ENCODE measurements at regions not wholly inside any gene's neighbourhood (a gene's known extent, or its start where the extent isn't known, plus 50 kb on each side); places are given as distances from the start of the nearest gene placed in this dataset.

DNA sequence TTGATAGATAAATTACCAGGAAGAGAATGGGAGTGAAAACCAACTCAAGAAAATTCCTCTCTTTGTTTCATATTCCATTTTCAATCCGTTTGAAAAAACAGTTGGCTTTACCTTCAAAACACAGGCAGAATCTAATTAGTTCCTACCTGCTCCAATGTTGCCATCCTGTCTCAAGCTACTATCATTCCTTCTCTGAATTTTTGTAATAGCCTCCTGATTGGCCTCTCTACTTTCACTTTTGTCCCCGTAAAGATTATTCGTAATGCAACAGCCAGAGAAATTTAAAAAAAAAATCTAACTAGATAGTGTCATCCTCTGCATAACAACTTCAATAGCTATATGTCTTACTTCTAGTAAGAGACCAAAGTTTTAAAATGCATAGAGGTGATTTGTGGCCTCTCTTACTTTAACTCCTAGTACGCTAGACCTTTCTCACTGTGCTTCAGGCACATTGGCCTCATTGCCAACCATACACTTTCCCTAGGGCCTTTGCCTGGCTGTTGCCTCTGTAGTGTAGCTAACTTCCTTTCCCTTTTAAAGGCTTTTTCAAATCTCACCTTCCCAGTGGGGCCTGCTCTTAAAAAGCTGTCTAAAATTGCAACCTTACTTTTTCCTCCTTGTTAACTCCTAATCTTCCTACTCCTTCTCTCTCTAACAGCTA is 311.3 kb upstream of the GRIN3A start:
- Mint-ChIP-seq H3K36me3 (no peaks in the 10 kb centered on the region), H3K9me3 (peaks cover 0 to 4% (median 3%) of the 10 kb centered on the region in 3 donors), H3K27me3 (no peaks in the 10 kb centered on the region), H3K4me3 (peak overlapping the region; percentile 27 to 55 (median 41)), H3K27ac (peak overlapping the region; percentile 85 to 88), H3K4me1 (peaks cover 0 to 44% (median 11%) of the 10 kb centered on the region in 3 donors)
- DNase-seq (no peak), ATAC-seq (replicated peaks in 1 of 4) (no peak)
- POLR2A ChIA-PET, result no interaction called here
- no peaks in the 10 kb centered on the region for H3K9me3 ChIP-seq
- H3K36me3 ChIP-seq (ENCODE audit: control insufficient read depth in 2 of 2, extremely low read depth in 1 of 2, insufficient read depth in 1 of 2, low read length in 1 of 2), result no peaks in the 10 kb centered on the region
- CTCF ChIA-PET, result interaction anchor here in 1 of 2 donors (0.6 kb wide), 1 partner anchor 9 kb away, joined by 4 read pairs; no protein-coding TSS in a partner anchor
- WGBS (ENCODE audit: insufficient coverage), result no CpG with 5 or more reads among the region's 4 CpGs
- H3K27me3 ChIP-seq (replicated peaks in 1 of 2; ENCODE audit: control insufficient read depth in 2 of 2, extremely low read depth in 1 of 2, insufficient read depth in 2 of 2, low read length in 1 of 2), result no peaks in the 10 kb centered on the region
- H3K27ac ChIP-seq (ENCODE audit: low read length), result no peak overlapping the region
- no peak overlapping the region for H3K4me3 ChIP-seq (ENCODE audit: control insufficient read depth in 1 of 2, extremely low read depth in 1 of 2, low read length in 1 of 2)
- H3K4me1 ChIP-seq (ENCODE audit: control insufficient read depth in 1 of 2, extremely low read depth in 1 of 2, insufficient read depth in 2 of 2, low read length in 2 of 2), result no peaks in the 10 kb centered on the region

DNA sequence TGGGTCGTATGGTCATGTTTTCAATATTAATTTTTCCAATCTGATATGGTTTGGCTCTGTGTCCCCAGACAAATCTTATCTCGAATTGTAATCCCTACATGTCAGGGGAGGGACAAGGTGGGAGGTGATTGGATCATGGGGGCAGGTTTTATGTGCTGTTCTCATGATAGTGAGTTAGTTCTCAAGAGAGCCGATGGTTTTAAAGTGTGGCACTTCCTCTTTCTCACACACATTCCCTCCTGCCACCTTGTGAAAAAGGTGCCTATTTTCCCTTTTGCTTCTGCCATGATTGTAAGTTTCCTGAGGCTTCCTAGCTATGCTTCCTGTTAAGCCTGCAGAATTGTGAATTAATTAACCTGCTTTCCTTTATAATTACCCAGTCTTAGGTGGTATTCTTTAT is 309.1 kb upstream of the GRIN3A start:
- CTCF ChIA-PET, result no interaction called here
- peaks cover 0 to 4% (median 3%) of the 10 kb centered on the region in 3 donors for H3K9me3 Mint-ChIP-seq
- peaks cover 0 to 40% (median 11%) of the 10 kb centered on the region in 3 donors for H3K4me1 Mint-ChIP-seq
- H3K36me3 Mint-ChIP-seq, result no peaks in the 10 kb centered on the region
- ATAC-seq (replicated peaks in 1 of 4), result no peak
- H3K4me3 Mint-ChIP-seq, result no peak overlapping the region
- H3K4me3 ChIP-seq (ENCODE audit: control insufficient read depth in 1 of 2, extremely low read depth in 1 of 2, low read length in 1 of 2), result no peak overlapping the region
- H3K4me1 ChIP-seq (ENCODE audit: control insufficient read depth in 1 of 2, extremely low read depth in 1 of 2, insufficient read depth in 2 of 2, low read length in 2 of 2), result no peaks in the 10 kb centered on the region
- no peaks in the 10 kb centered on the region for H3K27me3 ChIP-seq (replicated peaks in 1 of 2; ENCODE audit: control insufficient read depth in 2 of 2, extremely low read depth in 1 of 2, insufficient read depth in 2 of 2, low read length in 1 of 2)
- no CpG with 5 or more reads among the region's 3 CpGs for WGBS (ENCODE audit: insufficient coverage)
- POLR2A ChIA-PET, result interaction anchor here in 1 of 2 donors (0.6 kb wide), 1 partner anchor 1640 kb away, joined by 6 read pairs; no protein-coding TSS in a partner anchor
- no peak overlapping the region for H3K27ac ChIP-seq (ENCODE audit: low read length)
- H3K9me3 ChIP-seq, result no peaks in the 10 kb centered on the region
- H3K27ac Mint-ChIP-seq, result peak overlapping the region in 1 of 2 donors; percentile 17
- H3K36me3 ChIP-seq (ENCODE audit: control insufficient read depth in 2 of 2, extremely low read depth in 1 of 2, insufficient read depth in 1 of 2, low read length in 1 of 2), result no peaks in the 10 kb centered on the region
- no peak for DNase-seq
- H3K27me3 Mint-ChIP-seq, result no peaks in the 10 kb centered on the region

- peaks cover 0 to 18% (median 3%) of the 10 kb centered on the region in 3 donors for H3K4me1 Mint-ChIP-seq
- Histone ChIP-seq H3K4me3 (ENCODE audit: control insufficient read depth in 1 of 2, extremely low read depth in 1 of 2, low read length in 1 of 2) (no peak overlapping the region), H3K4me1 (ENCODE audit: control insufficient read depth in 1 of 2, extremely low read depth in 1 of 2, insufficient read depth in 2 of 2, low read length in 2 of 2) (no peaks in the 10 kb centered on the region), H3K36me3 (ENCODE audit: control insufficient read depth in 2 of 2, extremely low read depth in 1 of 2, insufficient read depth in 1 of 2, low read length in 1 of 2) (no peaks in the 10 kb centered on the region), H3K27ac (ENCODE audit: low read length) (no peak overlapping the region), H3K9me3 (no peaks in the 10 kb centered on the region), H3K27me3 (replicated peaks in 1 of 2; ENCODE audit: control insufficient read depth in 2 of 2, extremely low read depth in 1 of 2, insufficient read depth in 2 of 2, low read length in 1 of 2) (no peaks in the 10 kb centered on the region)
- H3K36me3 Mint-ChIP-seq, result no peaks in the 10 kb centered on the region
- ATAC-seq (replicated peaks in 1 of 4) (no peak), DNase-seq (no peak)
- H3K4me3 Mint-ChIP-seq, result no peak overlapping the region
- peaks cover 3 to 9% (median 4%) of the 10 kb centered on the region in 3 donors for H3K9me3 Mint-ChIP-seq
- POLR2A ChIA-PET, result no interaction called here
- no peaks in the 10 kb centered on the region for H3K27me3 Mint-ChIP-seq
- WGBS (ENCODE audit: insufficient coverage), result no CpG with 5 or more reads among the region's 1 CpG
- CTCF ChIA-PET, result no interaction called here
- no peak overlapping the region for H3K27ac Mint-ChIP-seq
These were observed 305.7 kb upstream of the GRIN3A start for GRCh38 chr9:102044133-102044532.

DNA sequence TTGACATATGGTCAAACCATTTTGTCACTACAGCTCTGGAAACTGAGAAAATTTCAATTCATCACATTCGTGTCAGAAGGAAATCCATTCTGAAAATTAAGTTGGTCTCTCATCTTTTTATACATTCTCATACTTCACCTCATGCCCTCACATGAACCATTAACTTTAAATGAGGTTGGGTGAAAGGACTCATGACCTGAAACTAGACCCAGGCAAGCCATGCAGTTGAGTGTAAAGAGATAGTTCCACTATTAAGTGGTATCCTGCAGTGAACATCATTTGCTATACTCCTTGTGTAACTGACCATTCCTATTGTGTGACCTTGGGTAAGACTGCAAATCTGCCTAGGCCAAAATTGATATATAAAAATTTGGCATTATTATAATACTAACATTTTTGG is 299.6 kb upstream of the GRIN3A start:
- H3K4me1 ChIP-seq (ENCODE audit: control insufficient read depth in 1 of 2, extremely low read depth in 1 of 2, insufficient read depth in 2 of 2, low read length in 2 of 2), result no peaks in the 10 kb centered on the region
- no peak overlapping the region for H3K4me3 Mint-ChIP-seq

DNA sequence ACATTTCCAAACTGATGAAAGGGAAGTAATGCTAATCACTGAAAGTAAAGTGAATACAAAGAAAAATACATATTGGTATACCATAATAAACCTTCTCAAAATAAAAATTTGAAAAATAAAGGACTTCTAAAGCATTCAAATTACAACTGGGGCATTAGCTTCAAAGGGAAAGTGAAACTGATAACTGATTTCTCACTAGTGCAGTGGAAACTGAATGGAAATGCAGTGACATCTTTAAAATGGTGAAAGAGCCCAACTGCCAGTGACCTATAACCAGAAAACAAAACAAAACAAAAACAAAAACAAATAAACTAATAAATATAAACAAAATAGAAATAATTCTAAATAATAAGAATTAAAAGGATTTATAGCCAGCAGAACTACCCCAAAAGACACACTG is 297.5 kb upstream of the GRIN3A start:
- POLR2A ChIA-PET, result no interaction called here
- DNase-seq (no peak), ATAC-seq (replicated peaks in 1 of 4) (no peak)
- Mint-ChIP-seq H3K4me3 (no peak overlapping the region), H3K36me3 (no peaks in the 10 kb centered on the region), H3K4me1 (peaks cover 0 to 6% (median 0%) of the 10 kb centered on the region in 3 donors), H3K27me3 (no peaks in the 10 kb centered on the region), H3K9me3 (peaks cover 0 to 10% (median 3%) of the 10 kb centered on the region in 3 donors), H3K27ac (no peak overlapping the region)
- H3K27ac ChIP-seq (ENCODE audit: low read length), result no peak overlapping the region
- H3K9me3 ChIP-seq, result no peaks in the 10 kb centered on the region
- no peaks in the 10 kb centered on the region for H3K27me3 ChIP-seq (replicated peaks in 1 of 2; ENCODE audit: control insufficient read depth in 2 of 2, extremely low read depth in 1 of 2, insufficient read depth in 2 of 2, low read length in 1 of 2)
- H3K36me3 ChIP-seq (ENCODE audit: control insufficient read depth in 2 of 2, extremely low read depth in 1 of 2, insufficient read depth in 1 of 2, low read length in 1 of 2), result no peaks in the 10 kb centered on the region
- H3K4me1 ChIP-seq (ENCODE audit: control insufficient read depth in 1 of 2, extremely low read depth in 1 of 2, insufficient read depth in 2 of 2, low read length in 2 of 2), result no peaks in the 10 kb centered on the region
- CTCF ChIA-PET, result interaction anchor here in 1 of 2 donors (0.5 to 0.6 kb wide), 2 partner anchors 57 to 429 kb away, joined by 3 to 5 read pairs; no protein-coding TSS in a partner anchor
- no peak overlapping the region for H3K4me3 ChIP-seq (ENCODE audit: control insufficient read depth in 1 of 2, extremely low read depth in 1 of 2, low read length in 1 of 2)

More for the DNA sequence above, 299.6 kb upstream of the GRIN3A start:
- no peak for DNase-seq
- Mint-ChIP-seq H3K36me3 (no peaks in the 10 kb centered on the region), H3K27me3 (no peaks in the 10 kb centered on the region), H3K4me1 (peaks cover 0 to 6% (median 0%) of the 10 kb centered on the region in 3 donors), H3K9me3 (peaks cover 0 to 12% (median 3%) of the 10 kb centered on the region in 3 donors), H3K27ac (no peak overlapping the region)
- no peaks in the 10 kb centered on the region for H3K9me3 ChIP-seq
- ChIA-PET CTCF (no interaction called here), POLR2A (no interaction called here)
- H3K4me3 ChIP-seq (ENCODE audit: control insufficient read depth in 1 of 2, extremely low read depth in 1 of 2, low read length in 1 of 2), result no peak overlapping the region
- no peak for ATAC-seq (replicated peaks in 1 of 4)
- H3K36me3 ChIP-seq (ENCODE audit: control insufficient read depth in 2 of 2, extremely low read depth in 1 of 2, insufficient read depth in 1 of 2, low read length in 1 of 2), result no peaks in the 10 kb centered on the region
- H3K27me3 ChIP-seq (replicated peaks in 1 of 2; ENCODE audit: control insufficient read depth in 2 of 2, extremely low read depth in 1 of 2, insufficient read depth in 2 of 2, low read length in 1 of 2), result no peaks in the 10 kb centered on the region
- no peak overlapping the region for H3K27ac ChIP-seq (ENCODE audit: low read length)
- no CpG with 5 or more reads among the region's 1 CpG for WGBS (ENCODE audit: insufficient coverage)

DNA sequence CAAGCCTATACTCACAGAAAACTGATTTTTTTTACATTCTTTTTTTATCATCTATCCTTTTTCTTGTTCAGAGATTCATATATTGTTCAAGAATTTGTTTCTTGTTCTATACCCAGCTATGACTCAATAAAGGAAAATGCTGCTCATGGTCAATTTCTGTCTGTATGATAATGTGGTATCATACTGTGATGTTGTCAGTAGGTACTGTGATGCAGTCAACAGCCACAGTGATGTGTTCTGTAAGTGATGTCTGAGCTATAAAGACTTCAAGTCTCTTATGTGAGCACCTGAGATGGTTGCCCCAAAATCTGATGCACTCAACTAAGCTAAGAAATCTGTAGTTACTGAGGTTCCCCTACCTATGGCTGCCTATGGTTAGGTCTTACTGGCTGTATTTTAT is 294.2 kb upstream of the GRIN3A start:
- Histone ChIP-seq H3K36me3 (ENCODE audit: control insufficient read depth in 2 of 2, extremely low read depth in 1 of 2, insufficient read depth in 1 of 2, low read length in 1 of 2) (no peaks in the 10 kb centered on the region), H3K4me1 (ENCODE audit: control insufficient read depth in 1 of 2, extremely low read depth in 1 of 2, insufficient read depth in 2 of 2, low read length in 2 of 2) (no peaks in the 10 kb centered on the region), H3K27me3 (replicated peaks in 1 of 2; ENCODE audit: control insufficient read depth in 2 of 2, extremely low read depth in 1 of 2, insufficient read depth in 2 of 2, low read length in 1 of 2) (no peaks in the 10 kb centered on the region), H3K9me3 (no peaks in the 10 kb centered on the region), H3K27ac (ENCODE audit: low read length) (no peak overlapping the region), H3K4me3 (ENCODE audit: control insufficient read depth in 1 of 2, extremely low read depth in 1 of 2, low read length in 1 of 2) (no peak overlapping the region)
- Mint-ChIP-seq H3K27me3 (no peaks in the 10 kb centered on the region), H3K4me3 (no peak overlapping the region), H3K4me1 (peaks cover 0 to 6% (median 0%) of the 10 kb centered on the region in 3 donors), H3K9me3 (peaks cover 0 to 5% (median 3%) of the 10 kb centered on the region in 3 donors), H3K36me3 (no peaks in the 10 kb centered on the region), H3K27ac (no peak overlapping the region)
- POLR2A ChIA-PET, result no interaction called here
- CTCF ChIA-PET, result interaction anchor here in 1 of 2 donors (0.6 kb wide), 1 partner anchor 14 kb away, joined by 3 read pairs; no protein-coding TSS in a partner anchor
- ATAC-seq (replicated peaks in 1 of 4), result no peak
- DNase-seq, result no peak
